ENCODE measurements at regions not wholly inside any gene's neighbourhood (a gene's known extent, or its start where the extent isn't known, plus 50 kb on each side); places are given as distances from the start of the nearest gene placed in this dataset.
"Not testable (repeated sequence)": the region's sequence is repeated elsewhere in the genome, so short reads cannot be mapped to it uniquely, and the experiment has no call there.

GRCh38 chr4:115965588-115965987 is 852.2 kb upstream of the NDST4 start:
- TF ChIP-seq SPI1 (IDR thresholded peaks at IDR 0.05; ENCODE audit: low read depth, low read length), result no peak
- TF ChIP-seq POU2F2 (IDR thresholded peaks at IDR 0.05; ENCODE audit: low read depth, low read length), result no peak
- TF ChIP-seq PAX5 (IDR thresholded peaks at IDR 0.05; ENCODE audit: insufficient read depth, low read length, severe bottlenecking), result no peak
- no peak for TF ChIP-seq POLR2A (IDR thresholded peaks at IDR 0.05; ENCODE audit: low read depth, low read length)
- TF ChIP-seq TAF1 (IDR thresholded peaks at IDR 0.05; ENCODE audit: low read depth, low read length), result no peak
- TF ChIP-seq POLR2AphosphoS5 (IDR thresholded peaks at IDR 0.05; ENCODE audit: low read depth, low read length), result no peak
- no peak for FAIRE-seq
- no peak for DNase-seq (ENCODE audit: insufficient read length, low spot score)

- peak; percentile 50 for FAIRE-seq
- not testable (repeated sequence) for DNase-seq (ENCODE audit: insufficient read length, low spot score)
Measured at GRCh38 chr4:115956054-115956796, 842.8 kb upstream of the NDST4 start.

GRCh38 chr4:115950806-115951205 is 837.4 kb upstream of the NDST4 start:
- FAIRE-seq (no peak), DNase-seq (ENCODE audit: insufficient read length, low spot score) (no peak)
- TF ChIP-seq SPI1 (IDR thresholded peaks at IDR 0.05; ENCODE audit: low read depth, low read length), result no peak
- TF ChIP-seq TAF1 (IDR thresholded peaks at IDR 0.05; ENCODE audit: low read depth, low read length), result no peak
- TF ChIP-seq POLR2A (IDR thresholded peaks at IDR 0.05; ENCODE audit: low read depth, low read length), result no peak

GRCh38 chr4:115949974-115950743 is 836.7 kb upstream of the NDST4 start:
- FAIRE-seq; DNase-seq (ENCODE audit: insufficient read length, low spot score): not testable (repeated sequence)
- peak; percentile 78 for TF ChIP-seq SPI1 (IDR thresholded peaks at IDR 0.05; ENCODE audit: low read depth, low read length)

- TF ChIP-seq PAX5 (IDR thresholded peaks at IDR 0.05; ENCODE audit: insufficient read depth, low read length, severe bottlenecking) (no peak), POLR2AphosphoS5 (IDR thresholded peaks at IDR 0.05; ENCODE audit: low read depth, low read length) (no peak), SPI1 (IDR thresholded peaks at IDR 0.05; ENCODE audit: low read depth, low read length) (no peak), TAF1 (IDR thresholded peaks at IDR 0.05; ENCODE audit: low read depth, low read length) (no peak), POU2F2 (IDR thresholded peaks at IDR 0.05; ENCODE audit: low read depth, low read length) (no peak), POLR2A (IDR thresholded peaks at IDR 0.05; ENCODE audit: low read depth, low read length) (no peak)
- no peak for DNase-seq (ENCODE audit: insufficient read length, low spot score)
- no peak for FAIRE-seq
Measured at GRCh38 chr4:115945026-115945425, 831.6 kb upstream of the NDST4 start.

- FAIRE-seq (no peak), DNase-seq (ENCODE audit: insufficient read length, low spot score) (no peak)
- TF ChIP-seq POLR2AphosphoS5 (IDR thresholded peaks at IDR 0.05; ENCODE audit: low read depth, low read length) (no peak), POLR2A (IDR thresholded peaks at IDR 0.05; ENCODE audit: low read depth, low read length) (no peak), PAX5 (IDR thresholded peaks at IDR 0.05; ENCODE audit: insufficient read depth, low read length, severe bottlenecking) (no peak), POU2F2 (IDR thresholded peaks at IDR 0.05; ENCODE audit: low read depth, low read length) (no peak), TAF1 (IDR thresholded peaks at IDR 0.05; ENCODE audit: low read depth, low read length) (no peak), SPI1 (IDR thresholded peaks at IDR 0.05; ENCODE audit: low read depth, low read length) (no peak)
Measured at GRCh38 chr4:115944146-115944905, 830.9 kb upstream of the NDST4 start.

GRCh38 chr4:115938764-115939443 is 825.5 kb upstream of the NDST4 start:
- FAIRE-seq, result no peak
- no peak for TF ChIP-seq PAX5 (IDR thresholded peaks at IDR 0.05; ENCODE audit: insufficient read depth, low read length, severe bottlenecking)
- TF ChIP-seq POLR2A (IDR thresholded peaks at IDR 0.05; ENCODE audit: low read depth, low read length), result no peak
- no peak for TF ChIP-seq POU2F2 (IDR thresholded peaks at IDR 0.05; ENCODE audit: low read depth, low read length)
- TF ChIP-seq POLR2AphosphoS5 (IDR thresholded peaks at IDR 0.05; ENCODE audit: low read depth, low read length), result no peak
- TF ChIP-seq TAF1 (IDR thresholded peaks at IDR 0.05; ENCODE audit: low read depth, low read length), result no peak
- no peak for TF ChIP-seq SPI1 (IDR thresholded peaks at IDR 0.05; ENCODE audit: low read depth, low read length)
- no peak for DNase-seq (ENCODE audit: insufficient read length, low spot score)

GRCh38 chr4:115929373-115929772 is 816.0 kb upstream of the NDST4 start:
- FAIRE-seq, result no peak

GRCh38 chr4:115927382-115927781 is 814.0 kb upstream of the NDST4 start:
- no peak for TF ChIP-seq POU2F2 (IDR thresholded peaks at IDR 0.05; ENCODE audit: low read depth, low read length)
- no peak for TF ChIP-seq TAF1 (IDR thresholded peaks at IDR 0.05; ENCODE audit: low read depth, low read length)
- TF ChIP-seq POLR2AphosphoS5 (IDR thresholded peaks at IDR 0.05; ENCODE audit: low read depth, low read length), result no peak
- no peak for TF ChIP-seq SPI1 (IDR thresholded peaks at IDR 0.05; ENCODE audit: low read depth, low read length)
- no peak for TF ChIP-seq PAX5 (IDR thresholded peaks at IDR 0.05; ENCODE audit: insufficient read depth, low read length, severe bottlenecking)
- TF ChIP-seq POLR2A (IDR thresholded peaks at IDR 0.05; ENCODE audit: low read depth, low read length), result no peak
- FAIRE-seq (no peak), DNase-seq (ENCODE audit: insufficient read length, low spot score) (no peak)

More at GRCh38 chr4:115929373-115929772, 816.0 kb upstream of the NDST4 start:
- DNase-seq (ENCODE audit: insufficient read length, low spot score), result no peak
- no peak for TF ChIP-seq POLR2AphosphoS5 (IDR thresholded peaks at IDR 0.05; ENCODE audit: low read depth, low read length)

All from GM12891 (cell line).